NB4 (cell line): ENCODE measurements at regions not wholly inside any gene's neighbourhood (a gene's known extent, or its start where the extent isn't known, plus 50 kb on each side); places are given as distances from the start of the nearest gene placed in this dataset.

Experiments
- MYC ChIP-seq: IDR thresholded peaks from 2 replicates; pipeline ENCODE4 v1.6.1; 2011; ENCODE audit warnings: low read depth, low read length
- POLR2A ChIP-seq: IDR thresholded peaks from 2 replicates; pipeline ENCODE4 v1.6.1; 2011; ENCODE audit warnings: mild to moderate bottlenecking; ENCODE audit not compliant: insufficient read length; ENCODE audit errors: extremely low read depth
- TF ChIP-seq, protein P1 (sequence below): IDR thresholded peaks from one replicate; pipeline ENCODE4 v1.5.1; 2012; ENCODE audit warnings: low read depth, low read length
- TF ChIP-seq, protein P2 (sequence below): IDR thresholded peaks from 2 replicates; pipeline ENCODE4 v1.6.1; 2011; ENCODE audit warnings: low read depth, low read length

DNA sequence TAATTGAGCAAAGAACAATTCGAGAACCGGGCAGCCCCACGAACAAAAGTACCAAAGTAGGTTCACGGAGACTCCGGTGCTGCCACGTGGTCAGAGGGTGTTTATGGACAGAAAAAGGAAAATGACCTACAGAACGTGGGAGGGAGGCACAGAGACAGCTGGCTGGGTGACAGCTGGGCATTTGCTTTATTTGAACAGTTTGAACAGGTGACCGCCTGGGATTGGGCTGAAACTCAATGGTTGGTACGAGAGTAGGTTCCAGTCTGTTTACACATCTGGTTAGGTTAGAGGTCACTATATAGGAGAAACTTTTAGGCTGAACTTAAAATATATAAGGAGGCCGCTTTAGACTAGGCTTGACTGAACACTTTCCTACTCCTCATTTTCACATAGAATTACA lies 50.6 kb upstream of the CELF2 start:
- TF ChIP-seq, protein P1, sequence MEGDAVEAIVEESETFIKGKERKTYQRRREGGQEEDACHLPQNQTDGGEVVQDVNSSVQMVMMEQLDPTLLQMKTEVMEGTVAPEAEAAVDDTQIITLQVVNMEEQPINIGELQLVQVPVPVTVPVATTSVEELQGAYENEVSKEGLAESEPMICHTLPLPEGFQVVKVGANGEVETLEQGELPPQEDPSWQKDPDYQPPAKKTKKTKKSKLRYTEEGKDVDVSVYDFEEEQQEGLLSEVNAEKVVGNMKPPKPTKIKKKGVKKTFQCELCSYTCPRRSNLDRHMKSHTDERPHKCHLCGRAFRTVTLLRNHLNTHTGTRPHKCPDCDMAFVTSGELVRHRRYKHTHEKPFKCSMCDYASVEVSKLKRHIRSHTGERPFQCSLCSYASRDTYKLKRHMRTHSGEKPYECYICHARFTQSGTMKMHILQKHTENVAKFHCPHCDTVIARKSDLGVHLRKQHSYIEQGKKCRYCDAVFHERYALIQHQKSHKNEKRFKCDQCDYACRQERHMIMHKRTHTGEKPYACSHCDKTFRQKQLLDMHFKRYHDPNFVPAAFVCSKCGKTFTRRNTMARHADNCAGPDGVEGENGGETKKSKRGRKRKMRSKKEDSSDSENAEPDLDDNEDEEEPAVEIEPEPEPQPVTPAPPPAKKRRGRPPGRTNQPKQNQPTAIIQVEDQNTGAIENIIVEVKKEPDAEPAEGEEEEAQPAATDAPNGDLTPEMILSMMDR, result no peak
- TF ChIP-seq POLR2A (no peak), MYC (no peak)
- TF ChIP-seq, protein P2, sequence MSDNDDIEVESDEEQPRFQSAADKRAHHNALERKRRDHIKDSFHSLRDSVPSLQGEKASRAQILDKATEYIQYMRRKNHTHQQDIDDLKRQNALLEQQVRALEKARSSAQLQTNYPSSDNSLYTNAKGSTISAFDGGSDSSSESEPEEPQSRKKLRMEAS, result no peak
